Activated naive CD4-positive, alpha-beta T cell treated with anti-CD3 and anti-CD28 coated beads, Interleukin-2, amount 10 ng/mL, durations not matched to agents 7 days and 5 days (primary cell): ENCODE measurements at regions not wholly inside any gene's neighbourhood (a gene's known extent, or its start where the extent isn't known, plus 50 kb on each side); places are given as distances from the start of the nearest gene placed in this dataset.

Source experiments
- CTCF ChIA-PET: fragments of 350-600 bp; sonication (Branson Sonifier 250); formaldehyde crosslinking; loops from one replicate; lab custom pipeline; 2021; ENCODE audit warnings: antibody characterized with exemption; lab: Charles Lee
- DNase-seq: peaks from one replicate; pipeline ENCODE4 v3.0.0-alpha.2; 2020
- H3K27ac Mint-ChIP-seq: one replicate; pipeline ENCODE4 v1.8.0; 2021; ENCODE audit warnings: mild to moderate bottlenecking, moderate library complexity, mixed read lengths
- H3K27me3 Mint-ChIP-seq: one replicate; pipeline ENCODE4 v1.8.0; 2021; ENCODE audit warnings: mild to moderate bottlenecking, mixed read lengths
- H3K36me3 Mint-ChIP-seq: one replicate; pipeline ENCODE4 v1.8.0; 2021; ENCODE audit warnings: mixed read lengths
- H3K4me1 Mint-ChIP-seq: one replicate; pipeline ENCODE4 v1.8.0; 2021; ENCODE audit warnings: mixed read lengths
- H3K4me3 Mint-ChIP-seq: one replicate; pipeline ENCODE4 v1.8.0; 2021; ENCODE audit warnings: mild to moderate bottlenecking, moderate library complexity, mixed read lengths
- H3K9me3 Mint-ChIP-seq: one replicate; pipeline ENCODE4 v1.8.0; 2021; ENCODE audit warnings: mixed read lengths

- Mint-ChIP-seq H3K9me3 (no peaks in the 10 kb centered on the region), H3K27me3 (no peaks in the 10 kb centered on the region)
- DNase-seq: no peak
These were observed 256.6 kb upstream of the RGS18 start for GRCh38 chr1:191901651-191902050.

GRCh38 chr1:191904991-191905390, 253.3 kb upstream of the RGS18 start:
- no peak for DNase-seq
- H3K4me3 Mint-ChIP-seq: no peak overlapping the region
- H3K4me1 Mint-ChIP-seq: no peaks in the 10 kb centered on the region
- H3K27ac Mint-ChIP-seq: no peak overlapping the region
- CTCF ChIA-PET: no interaction called here
- H3K9me3 Mint-ChIP-seq: no peaks in the 10 kb centered on the region
- no peaks in the 10 kb centered on the region for H3K36me3 Mint-ChIP-seq
- no peaks in the 10 kb centered on the region for H3K27me3 Mint-ChIP-seq

More at GRCh38 chr1:191901651-191902050, 256.6 kb upstream of the RGS18 start:
- Mint-ChIP-seq H3K4me3 (no peak overlapping the region), H3K4me1 (no peaks in the 10 kb centered on the region), H3K36me3 (no peaks in the 10 kb centered on the region), H3K27ac (no peak overlapping the region)
- CTCF ChIA-PET: no interaction called here

GRCh38 chr1:191905781-191906180, 252.5 kb upstream of the RGS18 start:
- Mint-ChIP-seq H3K27me3 (no peaks in the 10 kb centered on the region), H3K9me3 (no peaks in the 10 kb centered on the region), H3K27ac (no peak overlapping the region), H3K4me3 (no peak overlapping the region), H3K4me1 (no peaks in the 10 kb centered on the region), H3K36me3 (no peaks in the 10 kb centered on the region)
- no peak for DNase-seq
- CTCF ChIA-PET: no interaction called here

- H3K27me3 Mint-ChIP-seq: no peaks in the 10 kb centered on the region
- H3K36me3 Mint-ChIP-seq: no peaks in the 10 kb centered on the region
- DNase-seq: no peak
- H3K4me3 Mint-ChIP-seq: no peak overlapping the region
- CTCF ChIA-PET: no interaction called here
- H3K9me3 Mint-ChIP-seq: no peaks in the 10 kb centered on the region
- no peak overlapping the region for H3K27ac Mint-ChIP-seq
- no peaks in the 10 kb centered on the region for H3K4me1 Mint-ChIP-seq
These were observed 251.1 kb upstream of the RGS18 start for GRCh38 chr1:191907121-191907520.

GRCh38 chr1:191910245-191910644, 248.0 kb upstream of the RGS18 start:
- DNase-seq: no peak
- no peak overlapping the region for H3K27ac Mint-ChIP-seq
- H3K4me1 Mint-ChIP-seq: no peaks in the 10 kb centered on the region
- H3K4me3 Mint-ChIP-seq: no peak overlapping the region
- H3K9me3 Mint-ChIP-seq: no peaks in the 10 kb centered on the region
- no peaks in the 10 kb centered on the region for H3K36me3 Mint-ChIP-seq
- CTCF ChIA-PET: no interaction called here
- H3K27me3 Mint-ChIP-seq: no peaks in the 10 kb centered on the region

GRCh38 chr1:191912517-191912916, 245.7 kb upstream of the RGS18 start:
- Mint-ChIP-seq H3K4me1 (no peaks in the 10 kb centered on the region), H3K27ac (no peak overlapping the region), H3K4me3 (no peak overlapping the region), H3K27me3 (no peaks in the 10 kb centered on the region), H3K9me3 (no peaks in the 10 kb centered on the region), H3K36me3 (no peaks in the 10 kb centered on the region)
- no peak for DNase-seq
- CTCF ChIA-PET: no interaction called here

GRCh38 chr1:191913260-191913977, 244.8 kb upstream of the RGS18 start:
- Mint-ChIP-seq H3K9me3 (no peaks in the 10 kb centered on the region), H3K27me3 (no peaks in the 10 kb centered on the region), H3K36me3 (no peaks in the 10 kb centered on the region), H3K4me1 (no peaks in the 10 kb centered on the region), H3K4me3 (no peak overlapping the region), H3K27ac (no peak overlapping the region)
- CTCF ChIA-PET: no interaction called here
- DNase-seq: no peak

- Mint-ChIP-seq H3K27ac (no peak overlapping the region), H3K4me3 (no peak overlapping the region), H3K36me3 (no peaks in the 10 kb centered on the region), H3K27me3 (no peaks in the 10 kb centered on the region), H3K9me3 (peaks cover 22% of the 10 kb centered on the region), H3K4me1 (no peaks in the 10 kb centered on the region)
- CTCF ChIA-PET: no interaction called here
- no peak for DNase-seq
These were observed 228.9 kb upstream of the RGS18 start for GRCh38 chr1:191929383-191929782.

- Mint-ChIP-seq H3K9me3 (peaks cover 8% of the 10 kb centered on the region), H3K27me3 (no peaks in the 10 kb centered on the region), H3K36me3 (no peaks in the 10 kb centered on the region), H3K27ac (no peak overlapping the region), H3K4me3 (no peak overlapping the region), H3K4me1 (no peaks in the 10 kb centered on the region)
- no peak for DNase-seq
- CTCF ChIA-PET: no interaction called here
These were observed 214.6 kb upstream of the RGS18 start for GRCh38 chr1:191943684-191944083.

GRCh38 chr1:191953526-191953925, 204.7 kb upstream of the RGS18 start:
- Mint-ChIP-seq H3K9me3 (peaks cover 8% of the 10 kb centered on the region), H3K36me3 (no peaks in the 10 kb centered on the region), H3K27me3 (no peaks in the 10 kb centered on the region), H3K4me1 (no peaks in the 10 kb centered on the region), H3K4me3 (no peak overlapping the region), H3K27ac (no peak overlapping the region)
- DNase-seq: no peak
- CTCF ChIA-PET: no interaction called here

- no peak overlapping the region for H3K4me3 Mint-ChIP-seq
- CTCF ChIA-PET: no interaction called here
- H3K4me1 Mint-ChIP-seq: no peaks in the 10 kb centered on the region
- H3K9me3 Mint-ChIP-seq: no peaks in the 10 kb centered on the region
- H3K27ac Mint-ChIP-seq: no peak overlapping the region
- DNase-seq: no peak
- no peaks in the 10 kb centered on the region for H3K36me3 Mint-ChIP-seq
- no peaks in the 10 kb centered on the region for H3K27me3 Mint-ChIP-seq
These were observed 198.4 kb upstream of the RGS18 start for GRCh38 chr1:191959856-191960255.

- no peaks in the 10 kb centered on the region for H3K27me3 Mint-ChIP-seq
- no peak overlapping the region for H3K27ac Mint-ChIP-seq
- H3K4me1 Mint-ChIP-seq: no peaks in the 10 kb centered on the region
- H3K4me3 Mint-ChIP-seq: no peak overlapping the region
- no peak for DNase-seq
- no peaks in the 10 kb centered on the region for H3K9me3 Mint-ChIP-seq
- CTCF ChIA-PET: no interaction called here
- H3K36me3 Mint-ChIP-seq: no peaks in the 10 kb centered on the region
These were observed 195.0 kb upstream of the RGS18 start for GRCh38 chr1:191963286-191963685.

GRCh38 chr1:191963781-191964455, 194.3 kb upstream of the RGS18 start:
- no peaks in the 10 kb centered on the region for H3K36me3 Mint-ChIP-seq
- no peaks in the 10 kb centered on the region for H3K4me1 Mint-ChIP-seq
- no peaks in the 10 kb centered on the region for H3K27me3 Mint-ChIP-seq
- CTCF ChIA-PET: no interaction called here
- no peak overlapping the region for H3K27ac Mint-ChIP-seq
- H3K4me3 Mint-ChIP-seq: no peak overlapping the region
- DNase-seq: no peak
- H3K9me3 Mint-ChIP-seq: no peaks in the 10 kb centered on the region

- no peak for DNase-seq
- CTCF ChIA-PET: no interaction called here
- H3K4me1 Mint-ChIP-seq: no peaks in the 10 kb centered on the region
- H3K9me3 Mint-ChIP-seq: no peaks in the 10 kb centered on the region
- H3K36me3 Mint-ChIP-seq: no peaks in the 10 kb centered on the region
- no peaks in the 10 kb centered on the region for H3K27me3 Mint-ChIP-seq
- H3K4me3 Mint-ChIP-seq: no peak overlapping the region
- H3K27ac Mint-ChIP-seq: no peak overlapping the region
These were observed 189.0 kb upstream of the RGS18 start for GRCh38 chr1:191969290-191969689.

GRCh38 chr1:191970116-191970515, 188.1 kb upstream of the RGS18 start:
- no peaks in the 10 kb centered on the region for H3K27me3 Mint-ChIP-seq
- no peak for DNase-seq
- no peak overlapping the region for H3K27ac Mint-ChIP-seq
- H3K36me3 Mint-ChIP-seq: no peaks in the 10 kb centered on the region
- CTCF ChIA-PET: no interaction called here
- no peaks in the 10 kb centered on the region for H3K4me1 Mint-ChIP-seq
- H3K4me3 Mint-ChIP-seq: no peak overlapping the region
- H3K9me3 Mint-ChIP-seq: peaks cover 3% of the 10 kb centered on the region
